ENCODE measurements at regions not wholly inside any gene's neighbourhood (a gene's known extent, or its start where the extent isn't known, plus 50 kb on each side); places are given as distances from the start of the nearest gene placed in this dataset.
A peak's percentile ranks its signal among the peaks of the same experiment; 100 is the strongest.
"Not testable (repeated sequence)": the region's sequence is repeated elsewhere in the genome, so short reads cannot be mapped to it uniquely, and the experiment has no call there.

- H3K4me1 Mint-ChIP-seq, result no peaks in the 10 kb centered on the region
- no peaks in the 10 kb centered on the region for H3K36me3 Mint-ChIP-seq
- peaks cover 0 to 26% (median 8%) of the 10 kb centered on the region in 9 donors for H3K9me3 Mint-ChIP-seq
- peaks cover 0 to 17% (median 0%) of the 10 kb centered on the region in 5 donors for H3K27me3 Mint-ChIP-seq
- DNase-seq (no peak), ATAC-seq (no peak)
- H3K27ac Mint-ChIP-seq, result no peak overlapping the region
- no peak overlapping the region for H3K4me3 Mint-ChIP-seq
- POLR2A ChIA-PET, result no interaction called here
Measured at GRCh38 chr5:62896121-62896893, 317.7 kb downstream of the LRRC70 start.

- H3K27me3 Mint-ChIP-seq, result peaks cover 0 to 5% (median 0%) of the 10 kb centered on the region in 5 donors
- no peaks in the 10 kb centered on the region for H3K4me1 Mint-ChIP-seq
- ATAC-seq (no peak), DNase-seq (no peak)
- no peak overlapping the region for H3K4me3 Mint-ChIP-seq
- POLR2A ChIA-PET, result no interaction called here
- peaks cover 0 to 2% (median 0%) of the 10 kb centered on the region in 9 donors for H3K9me3 Mint-ChIP-seq
- no peaks in the 10 kb centered on the region for H3K36me3 Mint-ChIP-seq
- no peak overlapping the region for H3K27ac Mint-ChIP-seq
Measured at GRCh38 chr5:62886603-62887315, 308.1 kb downstream of the LRRC70 start.

GRCh38 chr5:62837330-62837729 lies 258.7 kb downstream of the LRRC70 start:
- H3K4me1 Mint-ChIP-seq, DNase-seq, H3K4me3 Mint-ChIP-seq, ATAC-seq, POLR2A ChIA-PET, H3K27ac Mint-ChIP-seq: not testable (repeated sequence)
- Mint-ChIP-seq H3K9me3 (peaks cover 8 to 52% (median 19%) of the 10 kb centered on the region in 9 donors), H3K36me3 (peaks cover 0 to 22% (median 0%) of the 10 kb centered on the region in 3 donors), H3K27me3 (peaks cover 1 to 20% (median 5%) of the 10 kb centered on the region in 5 donors)

- Mint-ChIP-seq H3K27me3 (peaks cover 0 to 4% (median 2%) of the 10 kb centered on the region in 5 donors), H3K27ac (no peak overlapping the region), H3K9me3 (peaks cover 0 to 17% (median 2%) of the 10 kb centered on the region in 9 donors), H3K36me3 (peaks cover 0 to under 1% (median 0%) of the 10 kb centered on the region in 3 donors), H3K4me3 (no peak overlapping the region), H3K4me1 (no peaks in the 10 kb centered on the region)
- no peak for DNase-seq
- ATAC-seq, result no peak
- POLR2A ChIA-PET, result no interaction called here
Measured at GRCh38 chr5:62829604-62829986, 251.0 kb downstream of the LRRC70 start.

- POLR2A ChIA-PET, result no interaction called here
- no peak for ATAC-seq
Measured at GRCh38 chr5:62828742-62829603, 250.4 kb downstream of the LRRC70 start.

GRCh38 chr5:62825623-62826220 lies 247.1 kb downstream of the LRRC70 start:
- no peak for ATAC-seq
- peaks cover 0 to 2% (median 0%) of the 10 kb centered on the region in 5 donors for H3K27me3 Mint-ChIP-seq
- no peaks in the 10 kb centered on the region for H3K36me3 Mint-ChIP-seq

More at GRCh38 chr5:62828742-62829603, 250.4 kb downstream of the LRRC70 start:
- peaks cover 0 to 4% (median 2%) of the 10 kb centered on the region in 5 donors for H3K27me3 Mint-ChIP-seq
- H3K36me3 Mint-ChIP-seq, result no peaks in the 10 kb centered on the region
- H3K4me1 Mint-ChIP-seq, result no peaks in the 10 kb centered on the region
- H3K9me3 Mint-ChIP-seq, result peaks cover 0 to 18% (median 4%) of the 10 kb centered on the region in 9 donors
- no peak overlapping the region for H3K27ac Mint-ChIP-seq
- DNase-seq, result no peak
- no peak overlapping the region for H3K4me3 Mint-ChIP-seq

GRCh38 chr5:62824936-62825335 lies 246.3 kb downstream of the LRRC70 start:
- POLR2A ChIA-PET, result no interaction called here
- peaks cover 0 to 16% (median 2%) of the 10 kb centered on the region in 9 donors for H3K9me3 Mint-ChIP-seq
- no peak overlapping the region for H3K27ac Mint-ChIP-seq
- peaks cover 0 to 2% (median 0%) of the 10 kb centered on the region in 5 donors for H3K27me3 Mint-ChIP-seq
- DNase-seq (no peak), ATAC-seq (no peak)
- no peaks in the 10 kb centered on the region for H3K4me1 Mint-ChIP-seq
- no peak overlapping the region for H3K4me3 Mint-ChIP-seq
- no peaks in the 10 kb centered on the region for H3K36me3 Mint-ChIP-seq

More at GRCh38 chr5:62825623-62826220, 247.1 kb downstream of the LRRC70 start:
- no peak for DNase-seq
- Mint-ChIP-seq H3K27ac (no peak overlapping the region), H3K4me3 (no peak overlapping the region), H3K4me1 (no peaks in the 10 kb centered on the region), H3K9me3 (peaks cover 0 to 16% (median 3%) of the 10 kb centered on the region in 9 donors)
- POLR2A ChIA-PET, result no interaction called here

- H3K9me3 Mint-ChIP-seq, result peaks cover 0 to 15% (median 2%) of the 10 kb centered on the region in 9 donors
Measured at GRCh38 chr5:62817043-62817442, 238.4 kb downstream of the LRRC70 start.

GRCh38 chr5:62814991-62815390 lies 236.4 kb downstream of the LRRC70 start:
- POLR2A ChIA-PET, result no interaction called here
- ATAC-seq, result no peak
- no peak for DNase-seq
- Mint-ChIP-seq H3K27ac (no peak overlapping the region), H3K27me3 (peaks cover 4 to 43% (median 13%) of the 10 kb centered on the region in 5 donors), H3K4me1 (no peaks in the 10 kb centered on the region), H3K4me3 (no peak overlapping the region), H3K9me3 (peaks cover 0 to 15% (median 4%) of the 10 kb centered on the region in 9 donors), H3K36me3 (peaks cover 0 to 16% (median 0%) of the 10 kb centered on the region in 3 donors)

More at GRCh38 chr5:62817043-62817442, 238.4 kb downstream of the LRRC70 start:
- ATAC-seq, POLR2A ChIA-PET, H3K36me3 Mint-ChIP-seq, DNase-seq, H3K4me1 Mint-ChIP-seq, H3K4me3 Mint-ChIP-seq, H3K27ac Mint-ChIP-seq: not testable (repeated sequence)
- H3K27me3 Mint-ChIP-seq, result peaks cover 3 to 25% (median 7%) of the 10 kb centered on the region in 5 donors

GRCh38 chr5:62812621-62813255 lies 234.1 kb downstream of the LRRC70 start:
- Mint-ChIP-seq H3K27ac (no peak overlapping the region), H3K27me3 (peaks cover 9 to 53% (median 14%) of the 10 kb centered on the region in 5 donors)
- POLR2A ChIA-PET, result interaction anchor here (0.6 kb wide), 1 partner anchor 129 kb away, joined by 4 read pairs; no protein-coding TSS in a partner anchor

GRCh38 chr5:62804819-62805218 lies 226.2 kb downstream of the LRRC70 start:
- H3K4me3 Mint-ChIP-seq, result peak overlapping the region in 2 of 10 donors; percentile 61 to 65
- peaks cover 0 to 20% (median 14%) of the 10 kb centered on the region in 5 donors for H3K27me3 Mint-ChIP-seq
- POLR2A ChIA-PET, ATAC-seq, DNase-seq, H3K4me1 Mint-ChIP-seq, H3K27ac Mint-ChIP-seq: not testable (repeated sequence)
- peaks cover 0 to 12% (median 0%) of the 10 kb centered on the region in 3 donors for H3K36me3 Mint-ChIP-seq
- peaks cover 0 to 10% (median 5%) of the 10 kb centered on the region in 9 donors for H3K9me3 Mint-ChIP-seq

More at GRCh38 chr5:62812621-62813255, 234.1 kb downstream of the LRRC70 start:
- Mint-ChIP-seq H3K36me3 (peaks cover 0 to 18% (median 0%) of the 10 kb centered on the region in 3 donors), H3K4me3 (no peak overlapping the region), H3K9me3 (peaks cover 0 to 19% (median 5%) of the 10 kb centered on the region in 9 donors), H3K4me1 (no peaks in the 10 kb centered on the region)
- DNase-seq (no peak), ATAC-seq (no peak)

Measured in naive thymus-derived CD8-positive, alpha-beta T cell (primary cell).